ENCODE measurements at regions not wholly inside any gene's neighbourhood (a gene's known extent, or its start where the extent isn't known, plus 50 kb on each side); places are given as distances from the start of the nearest gene placed in this dataset.
"Not testable (repeated sequence)": the region's sequence is repeated elsewhere in the genome, so short reads cannot be mapped to it uniquely, and the experiment has no call there.

DNA sequence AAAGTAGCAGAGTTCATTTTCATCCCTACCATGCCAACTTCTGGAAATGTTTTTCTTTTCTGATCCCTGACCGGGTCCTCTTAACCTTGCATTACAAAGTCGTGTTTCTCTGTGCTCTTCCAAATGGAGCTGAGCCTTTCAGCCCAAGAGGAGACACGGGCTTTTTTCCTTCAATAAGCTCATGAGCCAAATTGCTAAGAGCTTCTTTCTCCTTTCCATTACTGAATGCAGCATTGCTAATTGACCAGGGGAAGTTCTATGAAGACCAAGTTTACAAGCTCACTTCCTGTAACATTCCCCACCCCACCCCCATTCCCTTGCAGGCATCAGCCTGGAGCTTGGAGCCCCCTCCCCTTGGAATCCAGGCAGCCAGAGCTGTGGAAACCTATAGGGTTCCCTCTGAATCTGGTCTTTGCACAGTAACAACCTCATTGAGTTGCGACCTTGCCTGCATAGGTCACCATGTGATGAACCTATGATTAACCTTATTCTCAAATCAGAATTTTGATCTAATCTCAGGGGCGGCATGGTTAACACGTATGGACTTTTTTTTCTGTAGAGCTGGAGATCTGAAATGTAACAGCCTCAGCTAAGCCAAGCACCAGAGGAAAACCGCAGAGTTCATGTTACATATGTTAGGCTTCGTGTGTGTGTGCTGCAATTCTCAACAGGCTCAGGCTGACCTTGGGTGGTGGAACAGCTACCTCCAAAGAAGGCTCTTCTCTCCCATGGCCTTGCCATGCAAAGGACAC, 395.7 kb upstream of the ZNF462 start:
- DNase-seq, result no peak

DNA sequence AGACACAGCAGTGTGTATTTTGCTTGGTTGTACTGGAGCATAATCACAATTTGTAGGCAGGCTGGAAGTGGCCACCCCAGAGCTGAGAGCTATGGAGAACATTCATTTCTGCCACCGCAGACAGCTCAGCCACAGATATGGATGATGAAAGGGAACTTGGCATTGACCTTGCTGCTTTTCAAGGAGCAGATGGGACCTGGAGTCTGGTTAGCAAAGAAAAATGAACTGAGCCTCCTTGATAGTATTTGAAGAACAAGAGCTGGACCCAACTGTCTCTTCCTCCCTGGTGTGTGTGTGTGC, 395.2 kb upstream of the ZNF462 start:
- DNase-seq, result no peak

GRCh38 chr9:106468431-106468830, 394.5 kb upstream of the ZNF462 start:
- no peak for DNase-seq

DNA sequence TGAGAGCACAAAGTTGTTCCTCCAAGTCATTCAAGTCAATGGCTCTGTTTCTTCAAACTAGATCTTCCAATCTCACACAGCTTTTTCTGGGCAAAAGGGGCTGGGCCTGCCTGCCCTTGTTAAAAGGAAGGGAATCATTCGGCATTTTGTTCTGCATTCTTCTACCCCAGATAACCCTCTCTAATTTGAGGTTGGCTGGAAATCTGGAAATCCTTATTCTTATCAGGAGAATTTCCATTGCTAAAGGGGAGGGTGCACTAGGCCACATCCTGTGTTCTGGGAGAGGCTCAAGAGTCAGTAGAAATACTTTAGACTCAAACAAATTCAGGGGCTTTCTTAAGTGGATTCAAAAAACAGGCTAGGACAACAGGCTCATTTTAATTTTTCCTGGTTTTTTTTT, 384.7 kb upstream of the ZNF462 start:
- no peak for DNase-seq

DNA sequence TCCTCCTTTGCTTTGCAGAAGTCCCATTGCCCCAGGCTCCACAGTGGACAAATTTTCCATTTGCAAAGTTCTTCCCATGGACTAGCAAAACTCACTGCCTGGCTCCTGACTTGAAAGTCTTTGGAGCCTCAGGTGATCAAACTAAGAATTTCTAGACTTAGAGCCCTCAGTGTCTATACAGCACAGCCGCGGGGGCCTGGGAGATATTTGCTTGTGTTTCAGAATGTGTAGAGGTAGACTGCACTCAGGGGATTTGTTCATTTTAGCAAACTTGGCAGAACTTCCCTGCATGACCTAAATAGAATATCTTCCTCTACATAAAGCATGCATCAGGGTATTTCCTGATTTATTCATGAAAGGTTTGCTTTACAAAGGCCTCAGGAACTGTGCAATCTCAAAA, 384.2 kb upstream of the ZNF462 start:
- no peak for DNase-seq

- DNase-seq, result no peak
Measured at GRCh38 chr9:106479679-106480078, 383.3 kb upstream of the ZNF462 start.

DNA sequence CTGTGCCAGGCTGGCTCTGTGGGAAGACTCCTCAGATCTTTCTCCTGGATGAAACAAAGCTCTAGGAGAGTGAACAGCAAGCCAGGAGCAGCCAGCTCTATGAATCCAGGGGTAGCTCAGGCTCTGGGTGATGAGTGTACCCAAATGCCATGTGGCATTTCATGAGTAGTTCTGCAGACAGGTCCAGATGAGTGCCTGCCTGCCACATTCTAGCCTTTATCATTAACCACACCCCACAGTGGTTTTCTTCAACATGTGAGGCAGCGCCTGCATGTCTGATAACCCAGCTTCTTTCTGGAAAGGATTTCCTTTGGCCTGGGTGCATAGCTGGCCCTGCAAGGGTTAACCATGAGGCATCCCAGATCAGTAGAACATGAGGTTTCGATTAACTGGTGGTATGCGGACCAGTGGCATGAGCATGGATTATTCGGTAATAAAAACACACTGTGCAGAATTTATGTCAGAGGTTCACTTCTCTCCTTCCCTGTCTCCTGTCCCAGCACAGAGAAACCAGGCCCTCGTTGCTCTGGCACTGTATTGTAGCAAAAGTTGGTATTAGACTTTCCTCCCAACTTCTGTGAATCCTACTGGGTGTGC, 381.9 kb upstream of the ZNF462 start:
- DNase-seq, result no peak

DNA sequence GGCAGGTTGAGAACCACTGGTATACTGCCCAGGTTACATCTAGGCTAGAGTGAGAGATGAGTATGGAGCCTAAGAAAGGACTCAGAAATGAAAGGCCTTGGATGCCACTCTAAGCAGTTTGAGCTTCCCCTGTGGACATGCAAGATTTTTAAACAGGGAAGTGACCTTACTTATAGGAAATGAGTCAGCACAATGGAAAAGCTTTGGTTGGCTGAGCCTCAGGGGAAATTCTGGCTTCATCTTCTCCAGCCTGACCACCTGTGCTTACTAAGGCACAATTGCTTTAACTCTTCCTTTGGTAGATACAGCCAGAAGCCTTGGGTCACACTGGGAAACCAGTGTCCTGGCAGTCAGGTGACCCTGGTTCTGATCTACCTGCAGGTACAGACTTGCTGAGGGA, 380.2 kb upstream of the ZNF462 start:
- peak in 1 of 2 experiments; percentile 11 for DNase-seq

DNA sequence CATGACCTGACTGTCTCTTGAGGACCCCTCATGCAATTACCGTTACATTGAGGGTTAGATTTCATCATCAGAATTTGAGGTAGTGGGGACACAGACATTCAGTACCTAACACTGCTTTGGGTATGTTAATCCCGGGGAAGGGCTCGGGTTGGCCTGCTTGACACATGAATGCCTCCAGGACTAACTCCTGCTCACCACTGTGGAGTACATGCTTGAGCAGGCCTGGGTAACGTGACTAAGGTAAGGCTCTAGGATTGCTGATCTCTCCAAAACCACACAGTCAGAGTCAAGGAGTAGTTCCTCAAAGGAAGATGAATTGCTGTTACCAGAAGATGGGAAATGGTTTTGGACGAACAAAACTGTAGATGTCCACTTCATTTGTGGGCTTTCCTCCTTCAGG, 376.3 kb upstream of the ZNF462 start:
- no peak for DNase-seq

DNA sequence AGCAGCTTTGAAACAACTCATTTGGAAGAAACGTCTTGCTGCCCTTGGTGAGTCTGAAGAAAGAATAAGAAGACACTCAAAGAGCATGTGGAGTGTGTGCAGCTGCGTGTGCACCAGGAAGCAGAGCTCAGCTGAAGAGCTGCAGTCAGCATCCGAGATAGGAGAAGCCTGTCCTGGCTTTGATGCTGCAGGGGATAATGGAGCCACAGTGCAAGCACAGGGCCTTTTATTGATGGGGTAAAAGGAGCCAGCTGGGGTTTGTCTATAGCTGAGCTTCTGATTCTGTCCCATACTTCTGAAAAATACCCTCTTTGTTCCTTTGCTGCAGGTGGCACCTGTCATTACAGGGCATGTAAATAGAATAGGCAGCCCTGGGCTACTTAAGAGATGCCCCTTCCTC, 375.7 kb upstream of the ZNF462 start:
- DNase-seq, result no peak

DNA sequence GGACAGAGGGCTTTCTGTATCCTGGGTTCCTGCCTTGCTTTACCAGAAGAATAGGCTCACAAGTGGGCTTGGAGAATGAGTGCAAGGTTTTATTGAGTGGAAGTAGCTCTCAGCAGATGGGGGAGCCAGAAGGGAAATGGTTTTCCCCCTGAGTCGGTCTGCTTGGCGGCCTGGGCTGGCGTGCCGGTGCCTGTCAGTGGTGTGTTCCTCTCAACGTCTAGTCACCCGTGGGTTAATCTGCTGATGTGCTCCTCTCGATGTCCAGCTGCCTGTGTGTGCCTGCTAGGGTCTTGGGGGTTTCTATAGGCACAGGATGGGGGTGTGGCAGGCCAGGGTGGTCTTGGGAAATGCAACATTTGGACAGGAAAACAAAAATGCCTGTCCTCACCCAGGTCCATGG, 370.8 kb upstream of the ZNF462 start:
- DNase-seq, result not testable (repeated sequence)

- no peak for DNase-seq
Measured at GRCh38 chr9:106500171-106500570, 362.8 kb upstream of the ZNF462 start.

- not testable (repeated sequence) for DNase-seq
Measured at GRCh38 chr9:106501210-106501609, 361.8 kb upstream of the ZNF462 start.

GRCh38 chr9:106502930-106503329, 360.0 kb upstream of the ZNF462 start:
- no peak for DNase-seq

DNA sequence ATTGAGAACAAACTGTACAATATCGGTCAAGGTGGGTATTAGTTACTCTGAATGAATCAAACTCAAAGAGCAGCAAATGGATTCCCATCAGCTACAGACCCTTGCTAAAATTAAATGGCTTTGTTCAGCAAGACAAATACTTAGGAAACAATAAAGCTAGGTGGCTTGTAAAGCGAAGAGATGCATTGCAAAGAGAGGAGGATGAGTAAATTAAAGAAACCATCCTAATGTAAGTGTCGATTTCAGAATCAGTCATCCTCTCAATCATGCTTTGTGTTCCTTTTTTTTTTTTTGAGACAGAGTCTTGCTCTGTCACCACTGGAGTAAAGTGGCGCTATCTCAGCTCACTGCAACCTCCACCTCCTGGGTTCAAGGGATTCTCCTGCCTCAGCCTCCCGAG, 359.2 kb upstream of the ZNF462 start:
- DNase-seq, result no peak

DNA sequence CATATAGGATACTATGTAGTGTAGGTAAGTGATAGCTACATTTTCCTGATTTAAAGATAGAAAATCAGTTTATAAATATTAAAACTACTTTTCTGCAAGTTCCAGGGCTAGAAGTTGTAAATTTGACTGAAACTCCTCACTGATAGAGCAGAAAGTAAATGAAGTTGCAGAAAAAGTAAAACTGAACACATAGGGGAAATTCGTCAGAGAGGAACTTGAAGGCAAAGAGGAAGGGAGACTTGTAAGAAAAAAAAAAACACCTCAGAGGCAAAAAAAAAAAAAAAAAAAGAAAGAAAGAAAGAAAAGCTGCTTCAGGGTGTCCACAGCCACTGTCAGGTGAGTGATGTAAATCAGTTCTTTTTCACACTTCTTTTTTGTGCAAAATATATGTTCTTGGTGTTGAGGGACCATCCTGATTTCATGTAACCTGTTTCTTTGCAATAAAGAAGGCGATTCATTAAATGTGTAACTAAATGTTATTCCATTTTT, 336.2 kb upstream of the ZNF462 start:
- no peak for DNase-seq

DNA sequence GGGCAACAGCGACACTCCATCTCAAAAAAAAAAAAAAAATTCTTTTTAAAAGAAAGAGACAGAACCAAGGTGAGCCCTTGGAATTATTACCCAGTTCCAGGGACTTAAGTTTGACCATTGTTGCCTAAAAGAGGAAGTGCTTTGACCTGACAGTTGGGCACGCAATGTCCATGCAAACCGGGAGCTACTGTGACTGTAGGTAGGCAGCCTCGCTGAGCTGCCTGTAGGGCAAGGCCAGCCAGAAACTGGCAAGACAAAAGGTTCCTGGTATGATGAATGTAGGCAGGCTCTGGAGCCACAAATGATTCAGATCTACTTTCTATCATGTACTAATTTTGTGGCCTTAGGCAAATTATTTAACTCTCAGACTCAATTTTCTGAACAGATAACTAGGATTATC, 334.8 kb upstream of the ZNF462 start:
- DNase-seq, result no peak

GRCh38 chr9:106529616-106530015, 333.4 kb upstream of the ZNF462 start:
- no peak for DNase-seq

GRCh38 chr9:106531491-106531890, 331.5 kb upstream of the ZNF462 start:
- no peak for DNase-seq

DNA sequence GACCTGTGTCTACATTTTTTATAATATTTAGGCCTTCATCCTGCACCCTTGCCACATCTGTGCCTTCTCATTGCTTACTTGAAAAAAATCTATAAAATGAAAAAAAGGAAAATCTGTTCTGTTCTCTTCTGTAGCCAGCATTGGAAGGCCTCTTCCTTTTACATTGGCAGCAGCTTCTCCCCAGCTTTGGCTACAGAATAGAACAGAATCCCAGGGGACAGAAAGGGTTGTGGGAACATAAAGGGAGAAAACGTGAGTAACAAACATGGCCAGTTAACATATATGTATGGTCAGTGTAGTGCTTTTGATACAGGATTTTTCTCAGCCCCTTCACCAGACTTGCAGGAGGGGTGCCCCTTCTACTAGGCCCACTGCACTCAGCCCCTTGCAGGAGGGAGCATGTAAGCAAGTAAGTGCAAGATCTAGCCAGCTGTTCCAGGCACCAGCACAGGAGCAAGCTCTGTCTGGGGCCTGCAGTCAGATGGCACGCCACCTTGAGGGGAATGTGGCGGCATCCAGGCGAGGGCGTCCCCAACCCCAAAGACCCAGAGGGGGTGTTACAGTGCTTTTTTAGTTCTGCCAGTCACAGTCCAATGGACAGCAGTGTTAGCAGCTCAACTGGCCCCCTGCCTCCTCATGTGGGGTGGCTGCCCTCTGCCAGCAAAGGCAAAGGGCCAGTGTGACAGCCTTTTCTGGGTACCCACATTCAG, 330.5 kb upstream of the ZNF462 start:
- no peak for DNase-seq

- DNase-seq, result no peak
Measured at GRCh38 chr9:106534800-106535199, 328.2 kb upstream of the ZNF462 start.

- DNase-seq, result no peak
Measured at GRCh38 chr9:106535439-106535838, 327.5 kb upstream of the ZNF462 start.

DNA sequence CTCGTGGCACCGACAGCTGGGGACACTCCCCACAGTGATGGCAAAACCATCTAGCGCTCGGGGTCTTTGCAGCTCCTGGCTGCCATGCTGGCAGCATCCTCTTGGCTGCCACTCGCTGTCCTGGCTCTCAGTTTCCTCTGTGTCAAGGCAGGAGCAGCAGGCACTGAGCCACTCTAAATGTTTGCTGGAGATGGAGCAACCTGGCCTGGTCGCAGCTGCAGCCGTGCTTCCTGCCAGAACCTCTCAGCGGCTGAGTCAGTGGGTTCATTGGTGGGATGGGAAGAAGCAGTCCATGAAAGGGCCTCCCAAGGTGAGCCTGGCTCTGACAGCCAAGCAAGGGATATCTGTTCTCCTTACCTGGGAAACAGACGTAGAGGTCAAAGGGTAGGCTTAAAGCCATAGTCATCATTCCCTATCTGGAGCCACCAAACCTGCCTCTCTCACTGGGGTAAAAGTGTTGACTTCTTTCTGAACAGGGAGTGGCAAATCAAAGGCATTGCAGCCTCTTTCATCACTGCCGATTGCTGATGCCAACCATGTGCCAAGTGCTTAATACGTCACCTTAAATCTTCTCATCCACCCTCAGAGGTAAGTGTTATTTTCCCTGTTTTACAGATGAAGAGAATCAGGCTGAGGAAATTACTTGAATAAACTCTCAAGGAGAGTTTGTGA, 304.8 kb upstream of the ZNF462 start:
- DNase-seq, result no peak

- DNase-seq, result no peak
Measured at GRCh38 chr9:106560540-106560939, 302.4 kb upstream of the ZNF462 start.
